Occipital lobe (tissue), 1 donor: ENCODE measurements at regions not wholly inside any gene's neighbourhood (a gene's known extent, or its start where the extent isn't known, plus 50 kb on each side); places are given as distances from the start of the nearest gene placed in this dataset.

Source experiments
- DNase-seq: peaks from one replicate; lab custom pipeline; 2025; lab: John Stamatoyannopoulos, UW

DNA sequence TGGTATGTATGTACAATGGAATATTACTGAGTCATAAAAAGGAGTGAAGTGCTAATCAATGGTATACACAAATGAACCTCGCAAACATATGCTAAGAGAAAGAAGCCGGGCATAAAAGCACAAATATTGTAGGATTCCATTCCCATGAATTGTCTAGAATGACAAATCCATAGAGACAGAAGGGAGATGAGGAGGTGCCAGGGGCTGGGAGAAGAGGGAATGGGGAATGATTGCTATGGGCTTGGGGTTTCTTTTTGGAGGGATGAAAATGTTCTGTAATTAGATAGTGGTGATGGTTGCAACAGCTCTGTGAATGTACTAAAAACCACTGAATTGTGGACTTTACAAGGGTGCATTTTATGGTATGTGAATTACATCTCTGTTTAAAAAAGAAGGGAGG is 73.5 kb downstream of the GLI2 start:
- no peak for DNase-seq

DNA sequence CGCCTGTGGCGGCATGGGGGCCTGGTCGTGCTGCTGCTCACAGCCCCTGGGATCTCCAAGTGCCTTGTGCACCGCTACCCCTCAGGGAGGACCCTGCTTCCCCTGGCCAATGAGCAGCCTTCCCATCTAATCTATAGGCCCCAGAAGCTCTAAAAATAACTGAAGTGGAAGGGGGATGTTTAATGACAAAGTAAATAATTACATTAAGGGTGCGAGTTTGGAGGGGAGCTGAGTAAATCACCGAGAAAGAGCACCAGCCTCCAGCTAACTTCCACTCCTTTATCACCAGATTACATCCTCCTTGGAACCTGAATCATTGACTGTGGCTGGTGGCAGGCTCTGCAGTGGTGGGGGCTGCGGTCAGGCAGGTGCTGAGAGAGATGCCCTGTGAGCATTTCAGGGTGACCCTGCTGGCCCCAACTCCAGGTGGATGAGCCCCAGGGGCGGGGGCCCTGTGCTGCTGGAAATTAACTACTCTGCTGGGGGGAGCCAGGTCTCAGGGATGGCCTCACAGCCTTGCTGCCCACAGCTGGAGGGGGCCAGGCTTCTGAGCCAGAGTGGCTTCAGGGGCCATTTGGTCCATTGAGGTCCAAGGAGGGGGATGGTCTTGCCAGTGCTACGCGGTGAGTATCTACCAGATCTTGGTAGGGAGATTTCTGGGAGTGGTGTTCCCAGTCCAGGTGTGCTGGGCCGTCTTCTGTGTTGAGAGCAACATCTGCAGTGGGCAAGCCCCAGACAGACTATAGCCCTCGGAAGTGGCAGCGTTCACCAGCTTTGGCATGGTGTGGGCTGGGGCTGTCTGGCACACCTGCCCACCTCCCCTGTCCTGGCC is 74.2 kb downstream of the GLI2 start:
- DNase-seq = no peak

DNA sequence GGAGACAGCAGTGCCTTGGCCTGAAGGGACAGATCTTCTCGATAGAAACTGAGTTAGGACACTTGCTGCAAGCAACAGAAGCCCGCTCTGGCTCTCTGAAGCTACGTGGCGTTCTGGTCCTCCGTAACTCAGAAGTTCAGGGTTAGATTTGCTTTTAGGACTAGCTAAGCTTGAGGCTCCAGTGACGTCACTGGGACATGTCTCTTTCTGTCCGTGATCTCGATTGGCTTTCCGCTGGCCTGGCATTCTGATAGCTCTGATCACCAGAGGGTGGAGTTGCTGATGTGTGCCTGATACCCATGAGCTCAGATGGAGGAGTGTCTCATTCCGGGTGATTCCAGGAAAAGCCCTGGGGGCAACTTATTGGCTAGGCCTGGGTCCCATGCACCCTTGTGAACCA is 75.0 kb downstream of the GLI2 start:
- no peak for DNase-seq

DNA sequence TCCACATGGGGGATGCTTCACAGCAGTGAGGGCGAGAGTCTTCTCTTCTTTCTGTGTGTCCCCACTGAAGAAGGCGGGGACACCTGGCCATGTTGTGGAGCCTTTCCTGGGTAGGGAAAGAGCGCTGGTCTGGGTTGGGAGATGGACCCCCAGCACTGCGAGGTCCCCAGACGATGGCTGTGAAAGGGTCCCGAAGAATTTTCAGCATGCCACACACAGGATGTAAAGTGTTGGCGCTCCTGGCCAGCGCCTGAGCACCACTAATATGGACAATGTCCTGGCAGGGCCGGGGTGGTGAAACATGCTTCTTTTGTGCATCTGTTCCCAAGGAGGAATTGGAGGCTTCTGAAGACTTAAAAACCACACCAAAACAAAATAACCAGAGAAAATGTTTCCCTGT is 77.2 kb downstream of the GLI2 start:
- no peak for DNase-seq

DNA sequence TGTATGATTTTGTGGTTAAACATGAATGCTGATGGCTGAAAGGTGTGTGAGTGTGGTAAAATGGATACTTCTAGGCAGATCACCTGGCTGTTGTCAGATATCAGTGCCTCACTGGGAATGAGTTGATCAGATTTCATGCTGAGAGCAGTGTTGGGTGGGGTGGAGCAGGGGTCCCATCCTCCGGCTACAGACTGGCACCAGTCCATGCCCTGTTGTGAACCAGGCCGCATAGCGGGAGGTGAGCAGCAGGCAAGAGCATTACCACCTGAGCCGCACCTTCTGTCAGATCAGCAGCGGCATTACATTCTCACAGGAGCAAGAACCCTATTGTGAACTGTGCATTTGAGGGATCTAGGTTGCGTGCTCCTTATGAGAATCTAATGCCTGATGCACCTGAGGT is 78.7 kb downstream of the GLI2 start:
- no peak for DNase-seq

DNA sequence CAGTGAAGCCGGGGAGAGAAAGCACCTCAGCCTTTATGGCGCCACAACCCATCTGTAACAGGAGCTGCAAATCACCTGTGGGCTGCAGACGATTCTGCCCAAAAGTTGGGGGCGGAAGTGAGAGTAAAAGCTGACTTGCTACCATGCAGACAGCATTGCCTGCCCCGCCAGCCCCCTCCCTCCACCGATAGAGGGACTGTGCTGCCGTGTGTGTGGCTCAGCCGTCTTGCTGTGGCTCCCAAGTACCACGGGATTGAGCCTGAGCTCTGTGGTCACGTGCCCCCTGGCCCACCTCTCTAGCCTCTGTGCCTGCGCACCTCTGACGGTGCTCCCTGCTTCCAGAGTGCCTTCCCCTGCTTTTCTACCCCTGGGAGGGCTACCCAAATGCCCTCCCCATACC is 79.6 kb downstream of the GLI2 start:
- DNase-seq = no peak

DNA sequence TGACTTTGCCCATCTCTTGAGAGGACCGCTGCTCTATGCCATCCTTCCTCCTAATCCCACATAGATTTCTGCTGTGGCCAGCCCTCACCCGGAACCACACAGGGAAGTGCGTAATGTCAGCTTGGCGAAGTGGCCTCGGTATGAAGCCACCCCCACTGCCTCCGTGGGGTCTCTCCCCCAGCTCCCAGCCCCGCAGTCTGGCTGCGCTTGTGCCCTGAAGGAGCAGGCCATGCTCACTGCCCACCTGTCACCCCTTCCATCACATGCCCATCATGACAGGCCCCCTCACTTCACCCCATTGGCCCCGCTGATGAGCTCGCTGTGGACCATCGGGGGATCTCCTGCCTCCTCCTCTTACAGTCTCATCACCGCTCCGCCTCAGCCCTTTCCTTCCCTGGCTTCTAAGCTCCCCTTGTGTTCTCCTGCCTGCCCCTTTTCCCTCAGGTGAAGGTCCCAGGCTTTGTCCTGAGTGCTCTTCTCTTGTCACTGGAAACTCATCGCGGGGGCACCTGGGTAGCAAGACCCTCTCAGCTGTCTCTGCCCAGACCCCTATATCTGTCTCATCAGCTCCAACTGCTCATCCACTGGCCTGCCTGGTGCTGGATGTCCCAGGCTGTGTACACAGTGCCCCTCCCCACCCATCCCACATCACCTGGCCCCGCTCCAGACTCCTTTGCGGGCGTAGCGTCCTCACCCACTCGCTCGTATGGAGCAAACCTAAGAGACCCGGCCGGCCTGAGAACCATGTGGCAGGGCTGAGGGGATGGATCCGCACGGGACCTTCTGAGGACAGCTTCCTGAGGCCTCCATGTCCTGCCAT is 81.7 kb downstream of the GLI2 start:
- DNase-seq = no peak

DNA sequence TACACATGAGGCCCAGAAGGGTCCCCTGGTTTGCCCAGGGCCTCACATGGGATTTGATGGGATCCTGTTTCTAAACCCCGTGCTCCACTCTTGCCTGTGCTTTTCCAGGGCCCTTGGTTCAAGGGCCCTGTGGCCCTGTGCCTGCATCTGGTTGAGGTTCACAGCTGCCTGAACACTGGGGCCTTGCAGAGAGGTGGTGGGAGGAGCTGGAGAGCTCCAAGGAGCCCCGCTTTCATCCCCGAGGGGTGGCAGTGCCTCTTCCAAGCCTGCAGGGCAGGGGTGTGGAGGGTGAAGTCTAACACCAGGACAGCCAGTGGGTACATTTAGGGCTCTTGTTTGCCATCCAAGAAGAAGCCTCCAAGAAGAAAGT is 82.3 kb downstream of the GLI2 start:
- no peak for DNase-seq

DNA sequence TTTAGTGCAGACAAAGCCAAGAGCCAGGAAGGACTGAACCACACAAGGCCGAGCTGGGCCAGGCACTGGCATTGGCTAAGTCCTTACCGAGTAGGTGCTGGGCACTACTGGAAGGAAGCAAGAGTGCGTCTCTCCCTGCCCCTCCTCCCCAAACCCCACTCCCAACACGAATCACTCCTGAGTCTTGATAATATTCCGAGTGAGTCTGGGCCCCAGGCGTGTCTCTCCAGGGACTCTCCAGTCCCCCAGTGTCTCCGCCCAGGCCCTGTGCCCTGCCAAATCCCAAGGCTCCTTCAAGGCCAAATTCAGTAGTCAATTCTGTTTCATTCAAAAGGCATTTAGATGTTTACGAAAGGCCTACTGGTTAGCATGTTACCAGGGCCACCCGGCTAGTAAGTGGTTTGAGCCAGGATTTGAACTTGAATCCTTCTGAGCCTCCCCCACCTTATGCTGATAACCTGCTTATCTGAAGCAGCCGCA is 82.8 kb downstream of the GLI2 start:
- DNase-seq = no peak

DNA sequence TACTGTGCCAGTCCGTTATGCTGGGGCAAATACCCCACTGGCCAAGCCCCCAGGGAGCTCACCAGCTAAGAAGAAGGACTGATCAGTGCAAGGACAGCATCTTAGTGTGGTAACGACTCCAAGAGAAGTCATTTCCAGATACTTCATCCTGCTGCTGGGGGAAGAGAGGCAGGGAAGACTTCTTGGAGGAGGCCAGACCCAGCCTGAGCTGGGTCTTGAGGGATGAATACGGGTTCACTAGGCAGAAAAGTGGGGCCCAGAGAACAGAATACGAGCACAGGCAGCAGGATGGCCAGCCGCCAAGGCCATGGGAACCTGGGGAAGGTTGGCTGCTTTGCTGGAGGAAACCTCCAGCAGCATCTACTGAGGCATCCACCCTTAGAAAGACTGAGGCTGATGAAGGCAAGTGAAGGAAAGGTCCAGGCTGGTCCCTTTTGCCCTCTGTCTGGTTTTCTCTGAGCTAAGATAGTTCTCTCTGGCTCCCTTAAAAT is 84.1 kb downstream of the GLI2 start:
- no peak for DNase-seq

DNA sequence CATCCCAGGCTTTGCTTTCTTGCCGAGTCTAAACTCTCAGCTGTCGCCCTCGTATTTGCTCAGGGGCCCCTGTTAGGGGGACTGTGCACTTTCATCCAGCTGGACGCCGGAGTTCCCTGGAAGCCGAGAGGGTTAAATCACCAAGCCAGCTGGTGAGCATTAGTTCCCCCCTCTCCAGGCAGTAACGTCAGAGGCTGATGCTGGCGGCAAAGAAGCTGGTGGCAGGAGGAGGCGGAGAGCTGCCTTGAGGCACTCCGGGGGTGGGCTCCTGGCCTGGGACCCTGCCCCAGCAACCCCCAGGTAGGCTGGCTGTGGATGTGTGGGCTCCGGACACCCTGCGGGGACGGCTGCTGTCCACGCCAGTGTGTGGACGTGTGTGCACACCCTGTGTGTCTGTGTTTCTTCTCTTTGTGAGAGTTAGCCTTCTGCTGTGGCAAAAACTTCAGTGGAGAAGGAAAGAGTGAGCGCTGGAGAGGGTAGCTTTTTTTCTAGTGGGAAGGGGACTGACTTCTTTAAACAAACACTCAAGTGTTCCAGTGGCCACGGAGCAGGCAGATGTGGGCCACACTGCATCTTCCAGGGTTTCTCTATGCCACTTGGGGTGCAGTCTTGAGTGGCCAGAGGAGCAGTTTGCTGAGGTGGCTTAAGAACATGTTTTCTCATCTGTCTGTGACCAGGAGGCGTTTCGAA is 84.7 kb downstream of the GLI2 start:
- no peak for DNase-seq

DNA sequence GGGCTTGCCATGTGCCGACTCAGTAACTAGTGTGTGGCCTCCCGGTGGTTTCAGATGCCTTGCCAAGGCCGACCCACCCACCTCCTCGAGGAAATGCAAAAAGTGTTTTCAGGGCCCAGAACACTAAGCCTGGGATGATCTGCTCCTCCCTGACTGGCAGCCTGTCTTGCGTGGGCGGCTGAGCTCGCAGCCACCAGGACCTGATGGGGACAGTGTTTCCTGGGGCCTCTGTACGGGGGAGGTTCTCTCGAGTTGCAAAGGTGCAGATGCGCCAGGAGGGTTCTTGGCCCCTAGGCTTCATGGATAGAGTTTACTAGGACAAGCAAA is 85.2 kb downstream of the GLI2 start:
- DNase-seq = no peak

DNA sequence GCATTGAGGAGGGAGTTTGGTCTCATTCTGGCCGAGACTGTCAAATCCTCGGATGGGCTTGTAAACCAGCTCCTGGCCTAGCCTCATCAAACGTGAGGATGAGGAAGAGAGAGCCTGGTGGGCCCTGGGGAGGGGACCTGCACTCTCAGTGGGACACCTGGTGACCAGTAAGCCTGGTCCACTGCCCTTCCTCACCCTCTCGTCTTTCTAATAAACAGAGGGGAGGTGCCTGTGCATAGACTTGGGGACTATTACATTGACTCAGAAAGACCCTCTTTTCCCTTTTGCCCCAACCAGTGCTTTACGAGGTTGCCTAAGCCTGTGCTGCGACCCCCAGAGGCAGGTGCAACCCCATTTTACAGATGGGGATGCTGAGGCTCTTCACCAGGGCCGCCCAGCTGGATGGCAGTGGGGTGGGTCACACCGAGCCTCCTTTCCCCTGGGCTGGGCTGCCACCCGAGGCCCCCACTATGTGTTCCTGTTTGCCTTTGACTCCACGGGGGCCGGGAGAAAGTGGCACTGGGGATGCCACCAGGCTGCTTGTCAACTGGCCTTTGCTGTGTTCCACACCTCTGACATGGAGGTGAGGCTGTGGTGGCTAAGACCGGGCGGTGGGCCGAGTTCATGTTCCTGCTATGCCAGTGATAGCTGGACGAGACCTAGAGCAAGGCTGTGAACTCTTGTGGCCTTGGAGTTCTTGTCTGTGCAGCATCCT is 85.9 kb downstream of the GLI2 start:
- DNase-seq = no peak

DNA sequence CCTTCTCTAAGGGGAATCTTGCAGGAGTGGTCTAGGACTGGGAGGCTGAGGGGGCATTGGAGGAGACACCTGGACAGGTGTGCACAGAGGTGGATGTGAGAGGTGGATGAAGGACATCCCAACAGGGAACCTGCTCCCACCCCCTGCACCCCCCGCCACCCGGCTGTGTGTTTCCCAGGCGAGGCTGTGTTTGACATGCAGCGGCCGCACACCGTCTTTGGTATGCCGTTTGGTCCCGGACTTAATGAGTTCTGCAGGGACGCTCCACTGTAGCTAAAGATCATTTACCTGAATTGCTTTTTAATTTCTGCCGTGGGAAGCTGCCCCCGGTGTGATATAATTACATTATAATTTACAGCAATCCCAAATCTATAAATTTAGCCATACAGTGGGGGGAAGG is 87.3 kb downstream of the GLI2 start:
- DNase-seq = no peak

DNA sequence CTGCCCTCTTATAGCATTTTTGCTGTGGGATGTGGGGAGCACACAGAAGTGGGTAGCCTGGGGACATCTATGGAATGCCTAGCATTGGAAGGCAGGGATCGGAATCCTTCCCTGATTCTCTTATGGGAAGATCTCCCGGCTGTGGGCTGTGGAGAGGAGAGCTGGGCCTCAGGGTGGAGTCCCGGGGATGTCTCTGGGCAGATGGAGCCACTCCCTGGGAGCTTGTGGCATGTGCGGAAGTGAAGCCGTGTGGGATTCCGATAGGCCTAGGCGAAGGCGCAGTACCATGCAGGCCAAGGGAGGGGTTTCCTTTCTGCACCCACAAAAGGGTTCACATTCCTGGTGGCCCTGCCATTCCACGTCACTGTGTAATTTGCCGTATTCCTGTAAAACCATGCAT is 87.9 kb downstream of the GLI2 start:
- DNase-seq = no peak

DNA sequence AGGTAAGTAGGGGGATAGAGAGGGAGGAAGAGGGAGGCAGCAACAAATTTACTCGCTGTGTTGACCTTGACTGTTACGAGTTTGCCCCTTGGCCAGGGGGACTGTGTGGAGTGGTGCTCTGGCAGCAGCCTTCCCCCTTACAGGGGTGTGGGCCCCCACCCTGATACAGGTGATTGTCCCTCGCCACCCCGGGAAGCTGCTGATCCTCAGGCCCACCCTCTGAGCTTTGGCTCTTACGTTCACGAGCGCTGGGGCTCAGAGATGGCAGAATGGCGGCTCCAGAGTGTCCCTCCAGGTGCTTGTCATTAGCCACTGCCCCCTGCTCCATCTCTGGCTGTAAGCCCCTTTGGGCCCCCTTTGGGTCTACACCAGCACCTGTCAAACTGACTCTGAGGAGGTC is 88.6 kb downstream of the GLI2 start:
- DNase-seq = no peak

DNA sequence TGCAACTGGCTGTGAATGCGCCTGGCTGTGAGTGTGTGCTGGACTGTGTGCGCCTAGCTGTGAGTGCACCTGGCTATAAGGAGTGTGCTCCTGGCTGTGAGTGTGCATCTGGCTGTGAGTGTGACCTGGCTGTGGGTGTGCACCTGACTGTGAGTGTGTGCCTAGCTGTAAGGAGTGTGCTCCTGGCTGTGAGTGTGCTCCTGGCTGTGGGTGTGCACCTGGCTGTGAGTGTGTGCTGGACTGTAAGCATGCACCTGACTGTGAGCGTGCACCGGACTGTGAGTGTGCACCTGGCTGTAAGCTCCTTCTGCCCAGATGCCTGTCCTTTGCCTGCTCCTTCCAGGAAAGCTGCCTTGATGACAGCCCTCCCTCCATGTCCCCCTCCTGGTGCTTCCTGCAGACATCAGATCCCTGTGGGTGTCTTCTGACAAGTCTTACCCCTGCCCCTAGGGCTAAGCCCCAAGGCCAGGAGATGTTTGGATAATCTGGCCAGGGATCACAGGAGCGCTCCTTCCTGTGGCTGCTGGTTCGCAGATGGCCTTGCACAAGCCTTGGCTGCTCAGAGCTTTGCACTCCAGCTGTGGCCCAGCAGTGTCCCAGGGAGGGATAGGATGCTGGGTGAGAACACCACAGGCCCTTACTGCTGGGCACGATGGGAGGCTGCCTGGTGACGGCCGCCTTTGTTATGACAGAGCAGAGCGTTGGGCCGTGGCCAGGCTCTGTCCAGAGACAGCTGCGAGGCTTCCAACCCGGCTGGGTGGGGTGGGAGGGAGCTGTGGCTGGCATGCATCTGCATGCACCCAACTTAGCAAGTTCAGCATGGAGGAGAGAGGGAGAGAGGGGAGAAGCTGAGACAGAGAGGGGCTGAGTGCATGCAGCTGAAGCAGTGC is 89.9 kb downstream of the GLI2 start:
- peak; percentile 82 for DNase-seq

DNA sequence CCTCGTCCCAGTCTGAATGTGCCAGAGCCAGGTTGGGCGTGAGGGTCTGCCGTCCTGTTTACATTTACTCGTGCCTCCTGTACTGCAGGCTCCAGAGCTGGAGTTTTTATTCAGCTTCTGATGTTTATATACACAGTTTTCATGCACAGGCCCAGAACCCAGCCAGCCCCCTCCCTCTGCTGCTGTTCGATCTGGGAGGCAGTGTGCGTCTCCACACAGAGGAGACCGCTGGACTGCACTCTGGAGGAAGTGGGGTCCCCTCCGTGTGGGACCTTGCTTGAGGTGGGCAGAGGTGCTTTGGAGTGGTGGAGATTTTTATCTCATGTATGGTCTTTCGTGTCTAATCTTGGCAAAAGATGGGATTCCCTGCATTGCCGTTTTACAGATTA is 90.6 kb downstream of the GLI2 start:
- no peak for DNase-seq

DNA sequence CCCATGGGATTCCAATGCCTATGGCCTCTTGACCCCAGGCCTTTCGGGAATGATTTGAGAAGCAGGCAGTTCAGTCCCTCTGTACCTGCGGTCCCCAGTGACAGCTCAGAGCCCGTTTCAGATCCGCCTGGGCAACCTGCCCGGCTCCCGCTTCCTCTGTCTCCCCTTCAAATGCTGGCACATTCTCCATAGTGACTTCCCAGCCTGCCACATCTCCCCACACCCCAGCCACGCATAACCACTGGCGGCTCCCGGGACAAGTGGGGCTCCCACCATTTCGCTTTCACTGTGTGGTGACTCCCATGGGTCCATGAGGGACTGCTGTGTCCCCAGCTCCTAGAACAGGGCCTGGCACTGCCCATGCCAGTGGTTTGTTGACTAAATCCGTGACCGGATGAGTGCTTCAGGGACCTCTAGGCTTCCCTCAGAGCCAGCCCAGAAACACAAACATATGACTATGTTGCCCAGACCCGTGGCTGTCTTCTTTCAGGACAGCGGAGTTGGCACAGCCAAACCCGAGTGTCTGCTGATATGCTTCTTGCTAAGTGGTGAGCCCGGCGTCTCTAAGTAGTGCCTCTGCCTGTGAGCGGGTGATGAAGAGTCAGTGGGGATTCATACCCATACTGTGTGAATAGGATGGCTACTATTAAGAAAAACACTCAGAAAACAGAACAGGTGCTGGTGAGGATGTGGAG is 91.2 kb downstream of the GLI2 start:
- DNase-seq = no peak

DNA sequence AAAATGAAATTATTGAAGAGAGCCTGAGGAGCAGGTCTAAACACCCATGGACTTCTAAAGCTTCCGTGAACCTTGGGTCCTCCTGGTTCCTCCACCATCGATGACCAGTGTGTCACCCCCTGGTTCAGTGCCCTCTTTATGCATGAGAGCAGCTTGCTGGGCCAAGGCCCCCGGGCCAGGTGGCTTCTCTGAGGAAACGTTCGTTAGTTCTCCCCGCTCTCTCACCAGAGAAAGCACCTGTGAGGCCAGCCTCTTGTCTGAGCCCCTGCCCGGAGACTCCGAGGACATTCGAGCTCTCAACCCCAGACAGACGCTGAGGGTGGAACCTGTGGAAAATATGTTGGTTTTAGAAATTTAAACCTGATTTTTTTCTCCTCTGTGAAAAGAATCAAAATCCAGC is 92.4 kb downstream of the GLI2 start:
- no peak for DNase-seq
